ENCODE measurements at regions not wholly inside any gene's neighbourhood (a gene's known extent, or its start where the extent isn't known, plus 50 kb on each side); places are given as distances from the start of the nearest gene placed in this dataset.

DNA sequence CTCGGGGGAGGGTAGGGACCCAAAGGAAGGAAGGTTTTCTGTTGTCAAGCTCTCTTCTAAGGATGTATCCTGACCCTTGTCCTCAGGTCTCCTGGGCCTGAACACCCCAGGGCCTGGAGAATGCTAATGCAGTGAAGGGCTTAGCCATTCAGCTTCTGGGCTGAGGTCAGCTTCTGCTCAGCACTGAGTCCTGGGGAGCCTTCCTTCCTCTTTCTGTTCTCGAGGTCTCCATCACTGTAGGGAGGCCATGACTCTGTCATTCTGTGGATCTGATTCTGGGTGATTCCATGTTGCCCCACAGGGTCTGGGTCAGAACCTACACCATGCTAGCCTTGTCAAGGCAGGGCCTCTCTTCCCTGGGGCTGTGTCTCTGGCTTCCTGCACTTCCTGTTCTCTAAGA is 712.7 kb downstream of the DHX35 start:
- no peak for TF ChIP-seq EZH2 (IDR thresholded peaks at IDR 0.05; ENCODE audit: borderline replicate concordance, low read length)
- TF ChIP-seq, protein P1, sequence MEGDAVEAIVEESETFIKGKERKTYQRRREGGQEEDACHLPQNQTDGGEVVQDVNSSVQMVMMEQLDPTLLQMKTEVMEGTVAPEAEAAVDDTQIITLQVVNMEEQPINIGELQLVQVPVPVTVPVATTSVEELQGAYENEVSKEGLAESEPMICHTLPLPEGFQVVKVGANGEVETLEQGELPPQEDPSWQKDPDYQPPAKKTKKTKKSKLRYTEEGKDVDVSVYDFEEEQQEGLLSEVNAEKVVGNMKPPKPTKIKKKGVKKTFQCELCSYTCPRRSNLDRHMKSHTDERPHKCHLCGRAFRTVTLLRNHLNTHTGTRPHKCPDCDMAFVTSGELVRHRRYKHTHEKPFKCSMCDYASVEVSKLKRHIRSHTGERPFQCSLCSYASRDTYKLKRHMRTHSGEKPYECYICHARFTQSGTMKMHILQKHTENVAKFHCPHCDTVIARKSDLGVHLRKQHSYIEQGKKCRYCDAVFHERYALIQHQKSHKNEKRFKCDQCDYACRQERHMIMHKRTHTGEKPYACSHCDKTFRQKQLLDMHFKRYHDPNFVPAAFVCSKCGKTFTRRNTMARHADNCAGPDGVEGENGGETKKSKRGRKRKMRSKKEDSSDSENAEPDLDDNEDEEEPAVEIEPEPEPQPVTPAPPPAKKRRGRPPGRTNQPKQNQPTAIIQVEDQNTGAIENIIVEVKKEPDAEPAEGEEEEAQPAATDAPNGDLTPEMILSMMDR (conservative IDR thresholded peaks at IDR 0.05 in 1 of 2, IDR thresholded peaks at IDR 0.05 in 1 of 2; ENCODE audit: extremely low read depth in 1 of 2, insufficient read depth in 1 of 2, low read depth in 1 of 2, low read length in 2 of 2), result no peak
